NCI-H1417 (cell line): ENCODE measurements at regions not wholly inside any gene's neighbourhood (a gene's known extent, or its start where the extent isn't known, plus 50 kb on each side); places are given as distances from the start of the nearest gene placed in this dataset.
"Not testable (repeated sequence)": the region's sequence is repeated elsewhere in the genome, so short reads cannot be mapped to it uniquely, and the experiment has no call there.

Experiments
- DNase-seq, 3 experiments: peaks; one replicate each; lab custom pipeline; 2025; lab: John Stamatoyannopoulos, UW

- no peak for DNase-seq
Measured at GRCh38 chr14:85063747-85064146, 466.2 kb upstream of the FLRT2 start.

DNA sequence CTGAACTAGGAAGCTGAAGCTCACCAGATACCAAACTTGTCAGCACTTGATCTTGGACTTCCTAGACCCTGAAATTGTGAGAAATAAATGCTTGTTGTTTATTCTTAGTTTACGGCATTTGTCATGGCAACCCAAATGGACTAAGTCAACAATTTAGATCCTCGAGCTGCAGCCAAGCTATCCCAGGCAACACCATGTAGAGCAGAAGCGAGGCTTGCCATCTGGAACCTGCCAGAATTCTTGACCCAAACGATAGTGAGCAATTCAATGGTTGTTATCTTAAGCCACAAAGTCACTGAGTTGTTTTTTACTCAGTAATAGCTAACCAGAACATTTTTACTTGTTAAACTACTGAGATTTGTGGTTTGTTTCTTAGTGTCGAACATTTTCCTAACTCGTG lies 458.5 kb upstream of the FLRT2 start:
- no peak for DNase-seq

GRCh38 chr14:85074955-85075354 lies 455.0 kb upstream of the FLRT2 start:
- no peak for DNase-seq

GRCh38 chr14:85075694-85076476 lies 454.1 kb upstream of the FLRT2 start:
- no peak for DNase-seq

- DNase-seq = not testable (repeated sequence)
Measured at GRCh38 chr14:85077716-85078115, 452.2 kb upstream of the FLRT2 start.

GRCh38 chr14:85079842-85080730 lies 449.9 kb upstream of the FLRT2 start:
- no peak for DNase-seq

DNA sequence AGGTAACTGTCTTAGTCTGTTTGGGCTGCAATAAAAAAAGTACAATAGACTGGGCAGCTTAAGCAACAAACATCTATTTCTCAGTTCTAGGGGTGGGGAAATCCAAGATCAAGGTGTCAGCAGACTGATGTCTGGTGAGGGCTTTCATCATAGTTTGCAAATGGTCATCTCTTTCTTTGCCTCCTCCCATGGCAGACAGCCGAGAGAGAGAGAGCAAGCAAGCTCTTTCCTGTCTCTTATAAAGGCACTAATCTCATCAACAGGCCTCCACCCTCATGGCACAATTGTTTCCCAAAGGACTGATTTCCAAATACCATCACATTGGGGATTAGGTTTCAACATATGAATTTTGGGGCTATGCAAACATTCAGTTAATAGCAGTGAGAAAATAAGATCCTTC lies 445.6 kb upstream of the FLRT2 start:
- no peak for DNase-seq

GRCh38 chr14:85085981-85086380 lies 444.0 kb upstream of the FLRT2 start:
- DNase-seq = no peak

DNA sequence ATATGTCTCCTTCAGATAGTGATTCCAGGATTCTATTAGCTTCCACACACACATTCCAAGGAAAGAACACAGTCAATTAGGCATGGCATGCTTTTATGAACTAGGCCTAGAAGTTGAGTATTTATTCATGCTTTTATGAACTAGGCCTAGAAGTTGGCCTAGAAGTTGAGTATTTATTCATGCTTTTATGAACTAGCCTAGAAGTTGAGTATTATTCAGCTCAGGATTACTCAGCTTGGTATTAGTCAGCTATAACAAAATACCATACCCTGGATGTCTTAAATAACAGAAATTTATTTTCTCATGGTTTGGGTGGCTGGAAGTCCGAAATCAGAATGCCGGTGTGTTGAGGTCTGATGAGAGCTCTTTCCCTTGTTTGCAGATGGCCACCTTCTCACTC lies 442.7 kb upstream of the FLRT2 start:
- no peak for DNase-seq

GRCh38 chr14:85088192-85088591 lies 441.8 kb upstream of the FLRT2 start:
- no peak for DNase-seq

DNA sequence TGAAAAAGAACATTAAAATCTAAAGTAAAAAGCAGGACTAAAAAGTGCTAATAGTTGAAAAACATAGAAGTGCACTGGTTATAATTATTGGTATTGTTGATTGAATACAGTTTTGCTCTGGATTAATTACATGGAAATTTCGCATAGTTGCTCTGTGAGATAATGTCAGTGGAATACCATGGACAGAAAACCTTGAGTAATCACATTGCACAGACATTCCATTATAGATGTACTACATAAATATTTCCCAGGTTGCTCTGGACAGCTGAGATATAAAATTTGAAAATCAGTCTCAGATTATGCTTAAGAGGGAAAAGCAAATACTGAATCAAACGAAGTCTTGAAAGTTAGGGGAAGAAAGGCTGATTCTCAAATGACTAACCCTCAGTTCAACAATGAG lies 439.3 kb upstream of the FLRT2 start:
- no peak for DNase-seq

DNA sequence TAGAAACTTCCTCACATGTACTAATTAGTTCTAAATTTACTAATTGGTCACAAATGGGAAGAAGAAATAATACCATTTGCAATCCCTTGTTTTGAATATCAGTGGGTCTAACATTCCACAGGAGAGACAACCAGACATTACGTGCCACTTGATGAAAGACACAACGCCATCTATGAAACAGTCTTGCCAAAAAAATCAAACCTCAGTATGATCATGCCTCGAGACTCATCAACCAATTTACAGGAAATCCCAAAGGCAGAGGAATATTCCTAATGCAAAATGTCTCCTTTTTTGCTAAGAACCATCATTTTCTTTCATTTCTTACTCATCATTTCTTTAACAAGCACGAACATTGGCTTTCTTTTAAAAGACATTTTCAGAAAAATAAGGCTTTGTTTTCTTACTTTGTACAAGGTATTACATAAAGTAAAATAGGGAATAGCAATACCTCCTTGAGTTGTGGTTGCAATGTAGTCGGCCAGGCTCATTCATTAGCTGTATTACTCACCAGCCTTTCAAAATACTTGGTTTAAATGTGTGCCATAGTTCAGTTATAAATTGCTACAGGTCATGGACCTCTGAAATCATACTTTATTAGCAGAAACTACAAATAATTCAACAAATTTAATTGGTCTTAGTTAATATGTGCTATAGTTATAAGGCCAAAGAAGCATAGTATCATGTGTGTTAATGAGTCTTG lies 436.2 kb upstream of the FLRT2 start:
- no peak for DNase-seq

GRCh38 chr14:85102591-85102990 lies 427.4 kb upstream of the FLRT2 start:
- DNase-seq = no peak

GRCh38 chr14:85106506-85106905 lies 423.4 kb upstream of the FLRT2 start:
- DNase-seq = no peak

- DNase-seq = no peak
Measured at GRCh38 chr14:85112762-85113161, 417.2 kb upstream of the FLRT2 start.

DNA sequence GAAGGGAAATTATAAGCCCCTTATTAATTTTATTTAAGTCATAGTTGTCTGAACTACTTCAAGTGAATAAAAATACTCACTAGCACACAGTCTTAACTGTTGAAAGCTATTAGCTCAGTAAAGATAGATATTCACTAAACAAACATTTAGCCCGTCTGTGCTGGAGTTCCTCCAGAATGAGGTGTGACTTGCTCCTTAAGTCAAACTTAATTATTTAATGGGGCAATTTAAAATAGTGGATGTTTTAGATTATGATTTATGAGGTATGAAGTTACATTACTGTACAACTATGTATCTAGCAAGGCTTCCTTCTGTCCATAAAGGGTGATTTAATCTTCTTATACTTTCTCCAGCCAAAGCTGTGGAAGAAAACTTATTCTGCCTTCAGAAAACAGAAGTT lies 414.0 kb upstream of the FLRT2 start:
- peak in 1 of 3 experiments; percentile 38 for DNase-seq

DNA sequence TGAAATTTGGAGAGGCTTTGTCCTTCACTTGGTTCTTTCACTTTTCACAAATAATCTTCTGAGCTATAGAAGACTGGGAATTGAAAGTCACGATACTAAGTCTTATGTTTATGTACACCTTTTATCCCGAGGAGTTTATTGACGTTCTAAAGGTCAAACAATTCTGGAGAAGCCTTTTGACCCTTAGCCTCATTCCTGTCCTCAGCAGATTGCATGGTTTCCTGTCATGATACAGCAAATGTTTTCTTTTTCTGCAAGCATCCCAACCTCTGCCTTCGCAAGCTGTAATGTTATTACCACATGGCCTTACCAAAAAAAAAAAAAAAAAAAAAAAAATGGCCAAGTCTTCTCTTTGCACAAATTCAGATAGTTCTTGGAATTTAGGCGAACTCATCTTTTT lies 411.7 kb upstream of the FLRT2 start:
- DNase-seq = no peak

DNA sequence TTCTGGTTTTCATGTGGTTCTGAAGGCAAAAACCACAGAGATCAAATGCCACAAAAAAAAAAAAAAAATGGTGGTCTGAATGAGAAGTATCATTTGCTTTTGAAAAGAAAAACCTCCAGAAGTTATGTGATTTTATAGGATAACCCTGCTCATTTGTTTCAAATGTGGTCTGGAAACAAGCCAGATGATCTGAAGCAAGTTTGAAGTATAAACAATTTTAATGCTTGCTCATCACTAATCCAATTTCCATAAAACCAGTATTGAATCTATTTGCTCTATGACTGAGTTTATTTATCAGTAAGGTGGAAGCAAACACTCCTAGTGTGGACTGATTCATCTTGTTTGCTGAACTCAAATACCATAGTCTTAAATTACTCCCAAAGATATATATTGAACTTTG lies 407.3 kb upstream of the FLRT2 start:
- no peak for DNase-seq

GRCh38 chr14:85123755-85124154 lies 406.2 kb upstream of the FLRT2 start:
- DNase-seq = no peak

DNA sequence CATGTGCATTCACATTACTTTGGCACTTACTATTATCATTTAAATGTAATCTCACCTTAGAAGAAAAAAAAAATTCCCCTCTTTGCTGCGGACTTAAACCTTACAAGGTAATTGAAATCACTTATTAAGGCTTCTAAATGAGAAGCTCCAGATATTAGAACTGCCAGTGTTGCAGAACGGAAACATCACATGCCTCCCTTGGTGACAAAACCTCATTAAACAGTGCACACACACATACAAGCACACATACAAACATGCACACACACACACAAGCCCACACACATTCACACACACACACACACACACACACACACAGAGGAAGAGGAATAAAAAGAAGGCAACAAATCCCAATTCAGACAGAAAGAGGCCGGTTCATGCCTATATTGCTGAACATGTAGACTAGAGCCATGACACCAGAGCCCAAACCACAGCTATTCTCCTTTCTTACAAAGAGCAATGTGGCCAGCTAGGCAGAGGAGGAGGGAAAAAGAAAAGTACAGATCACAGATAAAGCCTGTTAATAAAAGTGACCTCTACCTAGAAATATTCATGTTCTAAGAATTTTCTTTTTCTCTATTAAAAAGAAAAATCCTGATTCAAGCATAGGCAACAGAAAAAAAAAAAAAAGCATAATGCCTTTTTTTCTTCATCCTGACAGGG lies 405.2 kb upstream of the FLRT2 start:
- DNase-seq = no peak

DNA sequence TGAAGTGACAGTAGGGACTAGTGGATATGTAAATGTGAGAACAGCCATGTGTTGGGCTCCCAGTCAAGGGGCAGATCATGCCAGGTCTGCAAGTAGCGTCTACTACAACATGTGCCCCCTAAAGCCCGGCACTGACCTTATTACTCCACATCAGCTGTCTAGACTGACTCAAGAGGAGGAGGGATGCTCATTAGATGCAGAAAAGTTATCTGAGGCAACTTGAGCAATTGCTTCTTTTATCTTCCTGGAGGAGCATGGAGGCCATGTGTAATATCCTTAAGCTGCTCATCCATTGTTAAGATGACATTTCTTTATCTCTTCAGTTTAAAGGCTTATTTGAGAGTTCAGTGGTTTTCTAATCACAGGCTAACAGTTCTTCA lies 404.7 kb upstream of the FLRT2 start:
- DNase-seq = no peak

DNA sequence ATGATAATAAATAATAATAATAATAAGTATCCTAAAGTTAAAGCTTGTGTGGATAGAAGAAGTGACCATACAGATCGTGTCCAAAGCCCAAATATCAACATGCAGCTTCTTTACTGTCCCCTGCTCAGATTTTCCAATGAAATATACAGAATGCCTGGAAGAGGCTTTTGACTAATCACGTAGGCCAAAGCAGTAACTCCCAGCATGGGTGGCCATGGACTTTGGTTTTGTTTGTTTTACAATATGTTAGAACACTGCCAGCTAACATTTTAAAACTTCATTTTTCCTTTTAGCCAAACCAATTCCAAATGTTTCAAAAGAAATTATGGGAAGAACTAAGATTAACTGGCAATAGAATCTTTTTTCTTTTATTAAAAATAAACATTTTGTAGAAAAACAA lies 400.0 kb upstream of the FLRT2 start:
- DNase-seq = no peak
